ENCODE measurements at regions not wholly inside any gene's neighbourhood (a gene's known extent, or its start where the extent isn't known, plus 50 kb on each side); places are given as distances from the start of the nearest gene placed in this dataset.

- H3K27me3 ChIP-seq (replicated peaks in 1 of 4; ENCODE audit: control extremely low read depth in 1 of 4, control insufficient read depth in 3 of 4, insufficient read depth in 4 of 4, low read length in 3 of 4), result no peaks in the 10 kb centered on the region
- H3K4me3 Mint-ChIP-seq, result no peak overlapping the region
- H3K79me2 ChIP-seq (ENCODE audit: control insufficient read depth, insufficient read depth, low read length), result no peaks in the 10 kb centered on the region
- H3K27ac Mint-ChIP-seq, result no peak overlapping the region
- ChIA-PET POLR2A (no interaction called here), CTCF (no interaction called here)
- no peak for DNase-seq
- no peak overlapping the region for H3K4me3 ChIP-seq (ENCODE audit: control extremely low read depth in 1 of 5, extremely low read depth in 1 of 5, insufficient read depth in 1 of 5, low read depth in 2 of 5, low read length in 4 of 5)
- ATAC-seq (ENCODE audit: low read depth), result no peak
- no peak overlapping the region for H3K4me2 ChIP-seq (replicated peaks; ENCODE audit: low read depth, low read length, poor library complexity, severe bottlenecking)
- intact Hi-C loops (cut with micrococcal nuclease), result no loop called here
- no peak overlapping the region for H3K9ac ChIP-seq (ENCODE audit: low read length)
- H3K4me1 Mint-ChIP-seq, result no peaks in the 10 kb centered on the region
- H3K9me3 ChIP-seq (ENCODE audit: control extremely low read depth in 1 of 3, control insufficient read depth in 2 of 3, insufficient read depth in 1 of 3, low read length in 2 of 3), result no peaks in the 10 kb centered on the region
- H3K9me3 Mint-ChIP-seq (ENCODE audit: insufficient read depth), result no peaks in the 10 kb centered on the region
- H3K27ac ChIP-seq (ENCODE audit: low read length in 2 of 2), result no peak overlapping the region
- peaks cover 3% of the 10 kb centered on the region for H3K27me3 Mint-ChIP-seq
- no peaks in the 10 kb centered on the region for H4K20me1 ChIP-seq (ENCODE audit: control insufficient read depth, insufficient read depth, low read length, poor library complexity, severe bottlenecking)
- no peaks in the 10 kb centered on the region for H3K36me3 ChIP-seq (replicated peaks in 1 of 2; ENCODE audit: control extremely low read depth in 1 of 2, control insufficient read depth in 1 of 2, extremely low read depth in 1 of 2, insufficient read depth in 2 of 2, low read length in 1 of 2)
- no peak overlapping the region for H2AFZ ChIP-seq (ENCODE audit: insufficient read depth, low read depth, low read length, poor library complexity, severe bottlenecking)
- TF ChIP-seq EZH2 (IDR thresholded peaks at IDR 0.05; ENCODE audit: borderline replicate concordance, insufficient read depth, low read depth, low read length, poor library complexity, severe bottlenecking), result no peak
- TF ChIP-seq, protein P1, sequence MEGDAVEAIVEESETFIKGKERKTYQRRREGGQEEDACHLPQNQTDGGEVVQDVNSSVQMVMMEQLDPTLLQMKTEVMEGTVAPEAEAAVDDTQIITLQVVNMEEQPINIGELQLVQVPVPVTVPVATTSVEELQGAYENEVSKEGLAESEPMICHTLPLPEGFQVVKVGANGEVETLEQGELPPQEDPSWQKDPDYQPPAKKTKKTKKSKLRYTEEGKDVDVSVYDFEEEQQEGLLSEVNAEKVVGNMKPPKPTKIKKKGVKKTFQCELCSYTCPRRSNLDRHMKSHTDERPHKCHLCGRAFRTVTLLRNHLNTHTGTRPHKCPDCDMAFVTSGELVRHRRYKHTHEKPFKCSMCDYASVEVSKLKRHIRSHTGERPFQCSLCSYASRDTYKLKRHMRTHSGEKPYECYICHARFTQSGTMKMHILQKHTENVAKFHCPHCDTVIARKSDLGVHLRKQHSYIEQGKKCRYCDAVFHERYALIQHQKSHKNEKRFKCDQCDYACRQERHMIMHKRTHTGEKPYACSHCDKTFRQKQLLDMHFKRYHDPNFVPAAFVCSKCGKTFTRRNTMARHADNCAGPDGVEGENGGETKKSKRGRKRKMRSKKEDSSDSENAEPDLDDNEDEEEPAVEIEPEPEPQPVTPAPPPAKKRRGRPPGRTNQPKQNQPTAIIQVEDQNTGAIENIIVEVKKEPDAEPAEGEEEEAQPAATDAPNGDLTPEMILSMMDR (IDR thresholded peaks at IDR 0.05), result no peak
- WGBS (ENCODE audit: insufficient coverage), result no CpG with 5 or more reads among the region's 4 CpGs
- H3K4me1 ChIP-seq (ENCODE audit: control insufficient read depth in 2 of 2, insufficient read depth in 2 of 2, low read length in 2 of 2), result no peaks in the 10 kb centered on the region
These were observed 209.8 kb downstream of the POU4F1 start for GRCh38 chr13:78393286-78394142.

DNA sequence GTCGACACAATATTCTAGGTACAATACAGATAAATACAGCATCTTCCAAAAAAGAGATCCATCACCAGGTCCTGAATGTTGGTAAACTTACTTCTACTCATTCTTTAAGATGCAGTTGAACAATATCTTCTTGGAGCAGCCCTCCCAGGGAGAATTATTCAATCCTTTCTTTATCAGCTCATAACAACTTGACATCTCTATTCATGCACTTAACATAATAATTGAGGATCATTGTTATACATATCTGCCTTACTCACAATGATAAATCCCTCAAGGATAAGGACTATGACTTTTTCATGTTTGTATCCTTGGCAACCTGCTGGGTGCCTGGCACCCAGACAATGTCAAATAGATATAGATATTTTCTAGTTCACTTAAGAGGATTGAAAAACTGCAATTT lies 219.5 kb downstream of the POU4F1 start:
- H3K4me2 ChIP-seq (replicated peaks; ENCODE audit: low read depth, low read length, poor library complexity, severe bottlenecking), result no peak overlapping the region
- ChIA-PET CTCF (no interaction called here), POLR2A (no interaction called here)
- no peak overlapping the region for H3K27ac ChIP-seq (ENCODE audit: low read length in 2 of 2)
- DNase-seq (no peak), ATAC-seq (ENCODE audit: low read depth) (no peak)
- no peak overlapping the region for H3K4me3 Mint-ChIP-seq
- intact Hi-C loops (cut with micrococcal nuclease), result no loop called here
- H3K27me3 Mint-ChIP-seq, result peaks cover 4% of the 10 kb centered on the region
- no peak overlapping the region for H3K4me3 ChIP-seq (ENCODE audit: control extremely low read depth in 1 of 5, extremely low read depth in 1 of 5, insufficient read depth in 1 of 5, low read depth in 2 of 5, low read length in 4 of 5)
- no peaks in the 10 kb centered on the region for H3K36me3 ChIP-seq (replicated peaks in 1 of 2; ENCODE audit: control extremely low read depth in 1 of 2, control insufficient read depth in 1 of 2, extremely low read depth in 1 of 2, insufficient read depth in 2 of 2, low read length in 1 of 2)
- no peaks in the 10 kb centered on the region for H4K20me1 ChIP-seq (ENCODE audit: control insufficient read depth, insufficient read depth, low read length, poor library complexity, severe bottlenecking)
- WGBS (ENCODE audit: insufficient coverage), result no CpG with 5 or more reads among the region's 1 CpG
- no peaks in the 10 kb centered on the region for H3K79me2 ChIP-seq (ENCODE audit: control insufficient read depth, insufficient read depth, low read length)
- no peaks in the 10 kb centered on the region for H3K4me1 ChIP-seq (ENCODE audit: control insufficient read depth in 2 of 2, insufficient read depth in 2 of 2, low read length in 2 of 2)
- H2AFZ ChIP-seq (ENCODE audit: insufficient read depth, low read depth, low read length, poor library complexity, severe bottlenecking), result no peak overlapping the region
- peaks cover 0 to 2% (median 0%) of the 10 kb centered on the region in 3 donors for H3K9me3 ChIP-seq (ENCODE audit: control extremely low read depth in 1 of 3, control insufficient read depth in 2 of 3, insufficient read depth in 1 of 3, low read length in 2 of 3)
- H3K27ac Mint-ChIP-seq, result no peak overlapping the region
- no peaks in the 10 kb centered on the region for H3K9me3 Mint-ChIP-seq (ENCODE audit: insufficient read depth)
- no peaks in the 10 kb centered on the region for H3K4me1 Mint-ChIP-seq
- no peaks in the 10 kb centered on the region for H3K27me3 ChIP-seq (replicated peaks in 1 of 4; ENCODE audit: control extremely low read depth in 1 of 4, control insufficient read depth in 3 of 4, insufficient read depth in 4 of 4, low read length in 3 of 4)
- no peak for TF ChIP-seq EZH2 (IDR thresholded peaks at IDR 0.05; ENCODE audit: borderline replicate concordance, insufficient read depth, low read depth, low read length, poor library complexity, severe bottlenecking)
- TF ChIP-seq, protein P1 (IDR thresholded peaks at IDR 0.05), result no peak
- no peak overlapping the region for H3K9ac ChIP-seq (ENCODE audit: low read length)

All from B cell (primary cell).